Left lung (tissue), 4 donors: ENCODE measurements at regions not wholly inside any gene's neighbourhood (a gene's known extent, or its start where the extent isn't known, plus 50 kb on each side); places are given as distances from the start of the nearest gene placed in this dataset.
"Not testable (repeated sequence)": the region's sequence is repeated elsewhere in the genome, so short reads cannot be mapped to it uniquely, and the experiment has no call there.

Experiments used
- ATAC-seq: fragments of 200-7000 bp; cut with Tn5 transposase; one replicate; pipeline ENCODE4 v1.9.1; 2020; ENCODE audit warnings: moderate library complexity
- DNase-seq, 4 donors: peaks; one replicate each; pipeline ENCODE4 v3.0.0-alpha.2; 2013 to 2020
- H3K27ac ChIP-seq, 2 donors: fragments of 200-600 bp; sonication (generic) in 1 of 2; one replicate each; pipeline versions ENCODE4 v1.5.0 to v1.8.0; 2020 to 2021
- H3K27me3 ChIP-seq, 2 donors: fragments of 200-600 bp; sonication (generic) in 1 of 2; one replicate each; pipeline versions ENCODE4 v1.5.0 to v1.8.0; 2020 to 2021
- H3K36me3 ChIP-seq, 2 donors: fragments of 200-600 bp; sonication (generic) in 1 of 2; one replicate each; pipeline versions ENCODE4 v1.5.0 to v1.8.0; 2020 to 2021
- H3K4me1 ChIP-seq, 2 donors: fragments of 200-600 bp; one replicate each; pipeline ENCODE4 v1.8.0; 2021
- H3K4me3 ChIP-seq, 2 donors: fragments of 200-600 bp; sonication (generic) in 1 of 2; one replicate each; pipeline versions ENCODE4 v1.5.0 to v1.8.0; 2020 to 2021; ENCODE audit warnings: mild to moderate bottlenecking in 1 of 2
- H3K9me3 ChIP-seq, 2 donors: fragments of 200-600 bp; sonication (generic) in 1 of 2; one replicate each; pipeline versions ENCODE4 v1.5.0 to v1.8.0; 2020 to 2021
- CTCF ChIP-seq, 2 donors: fragments of 200-600 bp; sonication (generic) in 1 of 2; IDR thresholded peaks; one replicate each; pipeline versions ENCODE4 v1.5.0 to v1.8.0; 2021; ENCODE audit warnings: antibody characterized with exemption in 2 of 2
- intact Hi-C, 2 donors: fragments of 100-400 bp; cut with DNase I; formaldehyde crosslinking; loops; one replicate each; pipeline versions ENCODE4 v1.11.2 to v1.14.2; 2022
- donor health status: DM: no; HTN: yes; CAD: no.
- donor health status: DM: no; HTN: no; CAD: no.

GRCh38 chr22:11360632-11361031 is 4167.4 kb upstream of the OR11H1 start:
- Histone ChIP-seq H3K4me1 (no peaks in the 10 kb centered on the region), H3K9me3 (peaks cover 0 to 61% of the 10 kb centered on the region in 2 donors), H3K4me3 (no peak overlapping the region), H3K27ac (no peak overlapping the region), H3K27me3 (no peaks in the 10 kb centered on the region), H3K36me3 (no peaks in the 10 kb centered on the region)
- TF ChIP-seq CTCF (IDR thresholded peaks at IDR 0.05): no peak
- DNase-seq (peak in 1 of 4 donors; percentile 78), ATAC-seq (no peak)
- intact Hi-C loops: no loop called here

- intact Hi-C loops, H3K36me3 ChIP-seq, DNase-seq, H3K4me3 ChIP-seq, H3K4me1 ChIP-seq, ATAC-seq, H3K27me3 ChIP-seq, H3K27ac ChIP-seq: not testable (repeated sequence)
- H3K9me3 ChIP-seq: peaks cover 0 to 63% of the 10 kb centered on the region in 2 donors
Observed at GRCh38 chr22:11361496-11361895, 4166.5 kb upstream of the OR11H1 start.

GRCh38 chr22:11369612-11370307 is 4158.2 kb upstream of the OR11H1 start:
- intact Hi-C loops, H3K27me3 ChIP-seq, H3K27ac ChIP-seq, H3K4me1 ChIP-seq, H3K36me3 ChIP-seq, H3K4me3 ChIP-seq, ATAC-seq, DNase-seq: not testable (repeated sequence)
- peaks cover 0 to 59% of the 10 kb centered on the region in 2 donors for H3K9me3 ChIP-seq

GRCh38 chr22:11370311-11370710 is 4157.7 kb upstream of the OR11H1 start:
- H3K4me3 ChIP-seq, H3K4me1 ChIP-seq, intact Hi-C loops, H3K27ac ChIP-seq, ATAC-seq, H3K27me3 ChIP-seq, H3K36me3 ChIP-seq, DNase-seq: not testable (repeated sequence)
- peaks cover 0 to 59% of the 10 kb centered on the region in 2 donors for H3K9me3 ChIP-seq
